HEK293 (cell line): ENCODE measurements at regions not wholly inside any gene's neighbourhood (a gene's known extent, or its start where the extent isn't known, plus 50 kb on each side); places are given as distances from the start of the nearest gene placed in this dataset.

ENCODE experiments used
- CTCF ChIA-PET: fragments of 350-600 bp; formaldehyde crosslinking; extraction: SDS; loops from one replicate; lab custom pipeline; 2021; ENCODE audit warnings: antibody characterized with exemption; lab: Yijun Ruan, JAX
- POLR2A ChIA-PET: fragments of 300-600 bp; formaldehyde crosslinking; extraction: SDS; loops from one replicate; lab custom pipeline; 2020; ENCODE audit warnings: antibody characterized with exemption, inconsistent platforms; lab: Yijun Ruan, JAX
- H3K27ac ChIP-seq: fragments of 200-500 bp; sonication (Bioruptor generic); 2 replicates; pipeline ENCODE4 v1.5.1; 2014; ENCODE audit warnings: low read depth, low read length, control low read depth, inconsistent platforms; ENCODE audit errors: extremely low read depth
- H3K36me3 ChIP-seq, 2 experiments: fragments of 200-500 bp in 1 of 2; sonication (Bioruptor generic) in 1 of 2; 1 replicate in 1 of 2; 2 replicates in 1 of 2; pipeline ENCODE4 v1.5.1; 2014 to 2017; ENCODE audit warnings: inconsistent platforms in 2 of 2, low read length in 2 of 2; ENCODE audit not compliant: control insufficient read depth in 2 of 2, insufficient read depth in 1 of 2
- H3K4me1 ChIP-seq: fragments of 200-500 bp; sonication (Bioruptor generic); 2 replicates; pipeline ENCODE4 v1.5.1; 2014; ENCODE audit warnings: mild to moderate bottlenecking, low read length, inconsistent platforms; ENCODE audit not compliant: control insufficient read depth, insufficient read depth
- H3K4me3 ChIP-seq: 2 replicates; pipeline ENCODE4 v1.5.1; 2011; ENCODE audit warnings: low read depth, mild to moderate bottlenecking, control low read depth, low read length, moderate library complexity
- H3K9me3 ChIP-seq: fragments of 200-500 bp; sonication (Bioruptor generic); 2 replicates; pipeline ENCODE4 v1.5.1; 2014; ENCODE audit warnings: low read depth, low read length, inconsistent platforms; ENCODE audit not compliant: control insufficient read depth, insufficient read depth
- OVOL3 ChIP-seq: fragments of 450-650 bp; formaldehyde crosslinking; IDR thresholded peaks from 2 replicates; pipeline ENCODE4 v1.5.1; 2016; ENCODE audit warnings: missing biosample characterization, missing genetic modification characterization
- ZNF16 ChIP-seq: fragments of 450-650 bp; formaldehyde crosslinking; IDR thresholded peaks from 2 replicates; pipeline ENCODE4 v1.5.1; 2016; ENCODE audit warnings: low read depth, missing biosample characterization, missing genetic modification characterization
- ZNF335 ChIP-seq: fragments of 450-650 bp; formaldehyde crosslinking; conservative IDR thresholded peaks from 2 replicates; pipeline ENCODE4 v1.5.1; 2016; ENCODE audit warnings: missing biosample characterization, missing genetic modification characterization
- ZNF366 ChIP-seq: fragments of 450-650 bp; formaldehyde crosslinking; conservative IDR thresholded peaks from 2 replicates; pipeline ENCODE4 v1.5.1; 2016; ENCODE audit warnings: missing biosample characterization, missing genetic modification characterization
- ZNF558 ChIP-seq: fragments of 450-650 bp; formaldehyde crosslinking; IDR thresholded peaks from 2 replicates; pipeline ENCODE4 v1.5.1; 2016; ENCODE audit warnings: missing biosample characterization, missing genetic modification characterization
- TF ChIP-seq, protein P1 (sequence below): fragments of 450-650 bp; formaldehyde crosslinking; IDR thresholded peaks from 2 replicates; pipeline ENCODE4; 2016; ENCODE audit warnings: missing biosample characterization, missing genetic modification characterization
- TF ChIP-seq, protein P2 (sequence below): fragments of 450-650 bp; formaldehyde crosslinking; IDR thresholded peaks from 2 replicates; pipeline ENCODE4 v1.5.1; 2016; ENCODE audit warnings: missing biosample characterization, missing genetic modification characterization
- TF ChIP-seq, protein P3 (sequence below): fragments of 450-650 bp; formaldehyde crosslinking; IDR thresholded peaks from 2 replicates; pipeline ENCODE4 v1.5.1; 2016; ENCODE audit warnings: missing biosample characterization, missing genetic modification characterization
- TF ChIP-seq, protein P4 (sequence below): fragments of 450-650 bp; formaldehyde crosslinking; IDR thresholded peaks from 2 replicates; pipeline ENCODE4 v1.5.1; 2016; ENCODE audit warnings: missing biosample characterization, missing genetic modification characterization
- TF ChIP-seq, protein P5 (sequence below): fragments of 450-650 bp; formaldehyde crosslinking; IDR thresholded peaks from 2 replicates; pipeline ENCODE4 v1.5.1; 2017; ENCODE audit warnings: missing biosample characterization, missing genetic modification characterization
- TF ChIP-seq, protein P6 (sequence below): fragments of 450-650 bp; formaldehyde crosslinking; IDR thresholded peaks from 2 replicates; pipeline ENCODE4 v1.5.1; 2017; ENCODE audit warnings: missing biosample characterization, missing genetic modification characterization
- TF ChIP-seq, protein P7 (sequence below): fragments of 450-650 bp; formaldehyde crosslinking; IDR thresholded peaks from 2 replicates; pipeline ENCODE4 v1.5.1; 2017; ENCODE audit warnings: missing biosample characterization, missing genetic modification characterization

DNA sequence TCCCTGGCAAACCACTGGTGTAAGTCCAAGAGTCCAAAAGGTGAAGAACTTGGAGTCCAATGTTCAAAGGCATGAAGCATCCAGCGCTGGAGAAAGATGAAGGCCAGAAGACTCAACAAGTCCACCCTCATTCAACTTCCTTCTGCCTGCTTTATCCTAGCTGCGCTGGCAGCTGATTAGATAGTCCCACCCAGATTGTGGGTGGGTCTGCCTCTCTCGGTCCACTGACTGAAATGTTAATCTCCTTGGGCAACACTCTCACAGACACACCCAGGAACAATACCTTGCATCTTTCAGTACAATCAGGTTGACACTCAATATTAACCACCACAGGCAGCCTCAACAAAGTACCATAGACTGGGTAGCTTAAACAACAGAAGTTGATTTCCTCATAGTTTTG lies 245.9 kb upstream of the IGF1R start (continued):
- TF ChIP-seq, protein P1, sequence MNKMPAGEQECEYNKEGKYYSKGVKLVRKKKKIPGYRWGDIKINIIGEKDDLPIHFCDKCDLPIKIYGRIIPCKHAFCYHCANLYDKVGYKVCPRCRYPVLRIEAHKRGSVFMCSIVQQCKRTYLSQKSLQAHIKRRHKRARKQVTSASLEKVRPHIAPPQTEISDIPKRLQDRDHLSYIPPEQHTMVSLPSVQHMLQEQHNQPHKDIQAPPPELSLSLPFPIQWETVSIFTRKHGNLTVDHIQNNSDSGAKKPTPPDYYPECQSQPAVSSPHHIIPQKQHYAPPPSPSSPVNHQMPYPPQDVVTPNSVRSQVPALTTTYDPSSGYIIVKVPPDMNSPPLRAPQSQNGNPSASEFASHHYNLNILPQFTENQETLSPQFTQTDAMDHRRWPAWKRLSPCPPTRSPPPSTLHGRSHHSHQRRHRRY (tag by site-specific recombination) = no peak
- TF ChIP-seq ZNF16 (tag by site-specific recombination) (no peak), ZNF558 (tag by site-specific recombination) (no peak)
- TF ChIP-seq, protein P2, sequence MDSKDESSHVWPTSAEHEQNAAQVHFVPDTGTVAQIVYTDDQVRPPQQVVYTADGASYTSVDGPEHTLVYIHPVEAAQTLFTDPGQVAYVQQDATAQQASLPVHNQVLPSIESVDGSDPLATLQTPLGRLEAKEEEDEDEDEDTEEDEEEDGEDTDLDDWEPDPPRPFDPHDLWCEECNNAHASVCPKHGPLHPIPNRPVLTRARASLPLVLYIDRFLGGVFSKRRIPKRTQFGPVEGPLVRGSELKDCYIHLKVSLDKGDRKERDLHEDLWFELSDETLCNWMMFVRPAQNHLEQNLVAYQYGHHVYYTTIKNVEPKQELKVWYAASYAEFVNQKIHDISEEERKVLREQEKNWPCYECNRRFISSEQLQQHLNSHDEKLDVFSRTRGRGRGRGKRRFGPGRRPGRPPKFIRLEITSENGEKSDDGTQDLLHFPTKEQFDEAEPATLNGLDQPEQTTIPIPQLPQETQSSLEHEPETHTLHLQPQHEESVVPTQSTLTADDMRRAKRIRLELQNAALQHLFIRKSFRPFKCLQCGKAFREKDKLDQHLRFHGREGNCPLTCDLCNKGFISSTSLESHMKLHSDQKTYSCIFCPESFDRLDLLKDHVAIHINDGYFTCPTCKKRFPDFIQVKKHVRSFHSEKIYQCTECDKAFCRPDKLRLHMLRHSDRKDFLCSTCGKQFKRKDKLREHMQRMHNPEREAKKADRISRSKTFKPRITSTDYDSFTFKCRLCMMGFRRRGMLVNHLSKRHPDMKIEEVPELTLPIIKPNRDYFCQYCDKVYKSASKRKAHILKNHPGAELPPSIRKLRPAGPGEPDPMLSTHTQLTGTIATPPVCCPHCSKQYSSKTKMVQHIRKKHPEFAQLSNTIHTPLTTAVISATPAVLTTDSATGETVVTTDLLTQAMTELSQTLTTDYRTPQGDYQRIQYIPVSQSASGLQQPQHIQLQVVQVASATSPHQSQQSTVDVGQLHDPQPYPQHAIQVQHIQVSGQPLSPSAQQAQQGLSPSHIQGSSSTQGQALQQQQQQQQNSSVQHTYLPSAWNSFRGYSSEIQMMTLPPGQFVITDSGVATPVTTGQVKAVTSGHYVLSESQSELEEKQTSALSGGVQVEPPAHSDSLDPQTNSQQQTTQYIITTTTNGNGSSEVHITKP (tag by site-specific recombination) = no peak
- TF ChIP-seq, protein P3, sequence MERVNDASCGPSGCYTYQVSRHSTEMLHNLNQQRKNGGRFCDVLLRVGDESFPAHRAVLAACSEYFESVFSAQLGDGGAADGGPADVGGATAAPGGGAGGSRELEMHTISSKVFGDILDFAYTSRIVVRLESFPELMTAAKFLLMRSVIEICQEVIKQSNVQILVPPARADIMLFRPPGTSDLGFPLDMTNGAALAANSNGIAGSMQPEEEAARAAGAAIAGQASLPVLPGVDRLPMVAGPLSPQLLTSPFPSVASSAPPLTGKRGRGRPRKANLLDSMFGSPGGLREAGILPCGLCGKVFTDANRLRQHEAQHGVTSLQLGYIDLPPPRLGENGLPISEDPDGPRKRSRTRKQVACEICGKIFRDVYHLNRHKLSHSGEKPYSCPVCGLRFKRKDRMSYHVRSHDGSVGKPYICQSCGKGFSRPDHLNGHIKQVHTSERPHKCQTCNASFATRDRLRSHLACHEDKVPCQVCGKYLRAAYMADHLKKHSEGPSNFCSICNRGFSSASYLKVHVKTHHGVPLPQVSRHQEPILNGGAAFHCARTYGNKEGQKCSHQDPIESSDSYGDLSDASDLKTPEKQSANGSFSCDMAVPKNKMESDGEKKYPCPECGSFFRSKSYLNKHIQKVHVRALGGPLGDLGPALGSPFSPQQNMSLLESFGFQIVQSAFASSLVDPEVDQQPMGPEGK (tag by site-specific recombination) = no peak
- TF ChIP-seq, protein P4, sequence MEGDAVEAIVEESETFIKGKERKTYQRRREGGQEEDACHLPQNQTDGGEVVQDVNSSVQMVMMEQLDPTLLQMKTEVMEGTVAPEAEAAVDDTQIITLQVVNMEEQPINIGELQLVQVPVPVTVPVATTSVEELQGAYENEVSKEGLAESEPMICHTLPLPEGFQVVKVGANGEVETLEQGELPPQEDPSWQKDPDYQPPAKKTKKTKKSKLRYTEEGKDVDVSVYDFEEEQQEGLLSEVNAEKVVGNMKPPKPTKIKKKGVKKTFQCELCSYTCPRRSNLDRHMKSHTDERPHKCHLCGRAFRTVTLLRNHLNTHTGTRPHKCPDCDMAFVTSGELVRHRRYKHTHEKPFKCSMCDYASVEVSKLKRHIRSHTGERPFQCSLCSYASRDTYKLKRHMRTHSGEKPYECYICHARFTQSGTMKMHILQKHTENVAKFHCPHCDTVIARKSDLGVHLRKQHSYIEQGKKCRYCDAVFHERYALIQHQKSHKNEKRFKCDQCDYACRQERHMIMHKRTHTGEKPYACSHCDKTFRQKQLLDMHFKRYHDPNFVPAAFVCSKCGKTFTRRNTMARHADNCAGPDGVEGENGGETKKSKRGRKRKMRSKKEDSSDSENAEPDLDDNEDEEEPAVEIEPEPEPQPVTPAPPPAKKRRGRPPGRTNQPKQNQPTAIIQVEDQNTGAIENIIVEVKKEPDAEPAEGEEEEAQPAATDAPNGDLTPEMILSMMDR (tag by site-specific recombination) = no peak
- TF ChIP-seq, protein P5, sequence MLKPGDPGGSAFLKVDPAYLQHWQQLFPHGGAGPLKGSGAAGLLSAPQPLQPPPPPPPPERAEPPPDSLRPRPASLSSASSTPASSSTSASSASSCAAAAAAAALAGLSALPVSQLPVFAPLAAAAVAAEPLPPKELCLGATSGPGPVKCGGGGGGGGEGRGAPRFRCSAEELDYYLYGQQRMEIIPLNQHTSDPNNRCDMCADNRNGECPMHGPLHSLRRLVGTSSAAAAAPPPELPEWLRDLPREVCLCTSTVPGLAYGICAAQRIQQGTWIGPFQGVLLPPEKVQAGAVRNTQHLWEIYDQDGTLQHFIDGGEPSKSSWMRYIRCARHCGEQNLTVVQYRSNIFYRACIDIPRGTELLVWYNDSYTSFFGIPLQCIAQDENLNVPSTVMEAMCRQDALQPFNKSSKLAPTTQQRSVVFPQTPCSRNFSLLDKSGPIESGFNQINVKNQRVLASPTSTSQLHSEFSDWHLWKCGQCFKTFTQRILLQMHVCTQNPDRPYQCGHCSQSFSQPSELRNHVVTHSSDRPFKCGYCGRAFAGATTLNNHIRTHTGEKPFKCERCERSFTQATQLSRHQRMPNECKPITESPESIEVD (tag by site-specific recombination) = no peak

DNA sequence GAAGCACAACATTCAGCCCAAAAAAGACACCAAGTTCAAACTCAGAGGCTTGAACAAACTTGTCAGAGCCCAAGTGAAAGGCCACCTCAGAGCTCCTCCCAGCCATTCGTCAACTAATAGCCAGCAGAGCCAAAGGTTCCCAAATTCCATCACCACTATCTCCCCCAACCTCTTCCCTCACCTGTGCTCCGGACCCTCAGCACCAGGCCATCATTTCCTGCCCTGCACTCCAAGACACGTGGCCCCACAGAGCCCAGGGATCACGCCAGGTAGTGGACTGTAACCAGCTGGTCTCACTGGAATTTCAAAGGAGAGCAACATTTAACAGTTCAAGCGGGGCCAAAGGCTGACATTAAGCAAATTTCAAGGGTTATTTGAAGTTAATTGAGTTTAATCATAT lies 245.2 kb upstream of the IGF1R start:
- Histone ChIP-seq H3K4me3 (no peak overlapping the region), H3K27ac (no peak overlapping the region), H3K9me3 (no peaks in the 10 kb centered on the region), H3K4me1 (no peaks in the 10 kb centered on the region), H3K36me3 (no peaks in the 10 kb centered on the region)
- ChIA-PET POLR2A (no interaction called here), CTCF (interaction anchor here (0.6 kb wide), 2 partner anchors 16 to 25 kb away, joined by 4 read pairs; no protein-coding TSS in a partner anchor)
- TF ChIP-seq OVOL3 (no peak), ZNF335 (no peak), ZNF366 (tag by site-specific recombination) (no peak)
- TF ChIP-seq, protein P4 (tag by site-specific recombination) = no peak
- TF ChIP-seq, protein P6, sequence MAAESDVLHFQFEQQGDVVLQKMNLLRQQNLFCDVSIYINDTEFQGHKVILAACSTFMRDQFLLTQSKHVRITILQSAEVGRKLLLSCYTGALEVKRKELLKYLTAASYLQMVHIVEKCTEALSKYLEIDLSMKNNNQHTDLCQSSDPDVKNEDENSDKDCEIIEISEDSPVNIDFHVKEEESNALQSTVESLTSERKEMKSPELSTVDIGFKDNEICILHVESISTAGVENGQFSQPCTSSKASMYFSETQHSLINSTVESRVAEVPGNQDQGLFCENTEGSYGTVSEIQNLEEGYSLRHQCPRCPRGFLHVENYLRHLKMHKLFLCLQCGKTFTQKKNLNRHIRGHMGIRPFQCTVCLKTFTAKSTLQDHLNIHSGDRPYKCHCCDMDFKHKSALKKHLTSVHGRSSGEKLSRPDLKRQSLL = no peak
- TF ChIP-seq, protein P7, sequence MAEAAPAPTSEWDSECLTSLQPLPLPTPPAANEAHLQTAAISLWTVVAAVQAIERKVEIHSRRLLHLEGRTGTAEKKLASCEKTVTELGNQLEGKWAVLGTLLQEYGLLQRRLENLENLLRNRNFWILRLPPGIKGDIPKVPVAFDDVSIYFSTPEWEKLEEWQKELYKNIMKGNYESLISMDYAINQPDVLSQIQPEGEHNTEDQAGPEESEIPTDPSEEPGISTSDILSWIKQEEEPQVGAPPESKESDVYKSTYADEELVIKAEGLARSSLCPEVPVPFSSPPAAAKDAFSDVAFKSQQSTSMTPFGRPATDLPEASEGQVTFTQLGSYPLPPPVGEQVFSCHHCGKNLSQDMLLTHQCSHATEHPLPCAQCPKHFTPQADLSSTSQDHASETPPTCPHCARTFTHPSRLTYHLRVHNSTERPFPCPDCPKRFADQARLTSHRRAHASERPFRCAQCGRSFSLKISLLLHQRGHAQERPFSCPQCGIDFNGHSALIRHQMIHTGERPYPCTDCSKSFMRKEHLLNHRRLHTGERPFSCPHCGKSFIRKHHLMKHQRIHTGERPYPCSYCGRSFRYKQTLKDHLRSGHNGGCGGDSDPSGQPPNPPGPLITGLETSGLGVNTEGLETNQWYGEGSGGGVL (tag by site-specific recombination) = no peak
